ENCODE measurements at regions not wholly inside any gene's neighbourhood (a gene's known extent, or its start where the extent isn't known, plus 50 kb on each side); places are given as distances from the start of the nearest gene placed in this dataset.

DNA sequence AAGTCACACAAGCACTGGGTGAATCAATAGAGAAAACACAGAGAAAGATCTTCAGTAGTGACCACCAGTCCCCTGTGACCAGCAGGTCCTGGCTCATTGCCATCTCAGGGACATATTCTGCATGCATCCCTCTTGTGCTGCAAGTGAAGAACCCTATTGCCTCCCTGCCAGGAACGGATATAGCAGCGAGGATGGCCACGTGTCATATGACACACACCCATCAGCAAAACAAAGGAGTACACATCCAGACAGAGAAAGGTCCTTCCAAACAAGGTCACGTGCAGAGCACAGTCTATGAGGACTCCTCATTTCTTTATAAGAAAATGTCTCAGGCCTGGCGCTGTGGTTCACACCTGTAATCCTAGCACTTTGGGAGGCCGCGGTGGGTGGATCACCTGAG is 638.4 kb downstream of the FLRT2 start:
- H3K27me3 ChIP-seq (ENCODE audit: insufficient read depth, low read depth): no peaks in the 10 kb centered on the region
- ChIA-PET CTCF (no interaction called here), POLR2A (ENCODE audit: unreplicated experiment) (no interaction called here)
- H2AFZ ChIP-seq: no peak overlapping the region
- TF ChIP-seq, protein P1, sequence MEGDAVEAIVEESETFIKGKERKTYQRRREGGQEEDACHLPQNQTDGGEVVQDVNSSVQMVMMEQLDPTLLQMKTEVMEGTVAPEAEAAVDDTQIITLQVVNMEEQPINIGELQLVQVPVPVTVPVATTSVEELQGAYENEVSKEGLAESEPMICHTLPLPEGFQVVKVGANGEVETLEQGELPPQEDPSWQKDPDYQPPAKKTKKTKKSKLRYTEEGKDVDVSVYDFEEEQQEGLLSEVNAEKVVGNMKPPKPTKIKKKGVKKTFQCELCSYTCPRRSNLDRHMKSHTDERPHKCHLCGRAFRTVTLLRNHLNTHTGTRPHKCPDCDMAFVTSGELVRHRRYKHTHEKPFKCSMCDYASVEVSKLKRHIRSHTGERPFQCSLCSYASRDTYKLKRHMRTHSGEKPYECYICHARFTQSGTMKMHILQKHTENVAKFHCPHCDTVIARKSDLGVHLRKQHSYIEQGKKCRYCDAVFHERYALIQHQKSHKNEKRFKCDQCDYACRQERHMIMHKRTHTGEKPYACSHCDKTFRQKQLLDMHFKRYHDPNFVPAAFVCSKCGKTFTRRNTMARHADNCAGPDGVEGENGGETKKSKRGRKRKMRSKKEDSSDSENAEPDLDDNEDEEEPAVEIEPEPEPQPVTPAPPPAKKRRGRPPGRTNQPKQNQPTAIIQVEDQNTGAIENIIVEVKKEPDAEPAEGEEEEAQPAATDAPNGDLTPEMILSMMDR (conservative IDR thresholded peaks at IDR 0.05): no peak
- TF ChIP-seq EZH2 (IDR thresholded peaks at IDR 0.05; ENCODE audit: low read depth): no peak
- H3K27ac ChIP-seq: no peak overlapping the region
- no TSS peak for BruUV-seq (replicated peaks)
- H4K20me1 ChIP-seq (ENCODE audit: insufficient read depth): no peaks in the 10 kb centered on the region
- H3K9me2 ChIP-seq (ENCODE audit: insufficient read depth): no peaks in the 10 kb centered on the region
- H3K4me1 ChIP-seq (replicated peaks; ENCODE audit: insufficient read depth): no peaks in the 10 kb centered on the region
- intact Hi-C loops (cut with micrococcal nuclease; ENCODE audit: unreplicated experiment): no loop called here
- no peaks in the 10 kb centered on the region for H3K36me3 ChIP-seq (ENCODE audit: low read depth)
- no peaks in the 10 kb centered on the region for H3K9me3 ChIP-seq (ENCODE audit: insufficient read depth, low read depth)
- H3K4me2 ChIP-seq: no peak overlapping the region
- no peaks in the 10 kb centered on the region for H3F3A ChIP-seq (ENCODE audit: insufficient read depth, low read depth)
- H3K4me3 ChIP-seq: no peak overlapping the region
- no peaks in the 10 kb centered on the region for H3K79me2 ChIP-seq (ENCODE audit: low read depth)
- DNase-seq: no peak

DNA sequence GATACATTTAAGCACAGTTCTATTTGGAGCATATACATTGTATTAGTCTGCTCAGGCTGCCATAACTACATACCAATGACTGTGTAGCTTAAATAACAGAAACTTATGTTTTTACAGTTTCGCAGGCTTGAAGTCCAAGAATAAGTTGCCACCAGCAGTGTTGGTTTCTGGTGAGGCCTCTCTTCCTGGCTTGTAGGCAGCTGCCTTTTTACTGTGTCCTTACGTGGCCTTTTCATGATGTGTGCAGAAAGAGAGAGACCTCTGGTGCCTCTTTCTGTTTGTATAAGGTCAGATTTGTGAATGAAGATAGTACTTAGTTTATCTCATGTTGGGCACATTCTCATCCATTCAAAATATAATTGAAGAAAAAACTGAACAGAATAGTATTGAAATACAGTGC is 636.6 kb downstream of the FLRT2 start:
- H3K27me3 ChIP-seq (ENCODE audit: insufficient read depth, low read depth): no peaks in the 10 kb centered on the region
- no peaks in the 10 kb centered on the region for H3K36me3 ChIP-seq (ENCODE audit: low read depth)
- TF ChIP-seq, protein P1 (conservative IDR thresholded peaks at IDR 0.05): no peak
- POLR2A ChIA-PET (ENCODE audit: unreplicated experiment): no interaction called here
- H3K4me1 ChIP-seq (replicated peaks; ENCODE audit: insufficient read depth): no peaks in the 10 kb centered on the region
- H3K9me2 ChIP-seq (ENCODE audit: insufficient read depth): no peaks in the 10 kb centered on the region
- H3K4me3 ChIP-seq: no peak overlapping the region
- CTCF ChIA-PET: no interaction called here
- no peak overlapping the region for H2AFZ ChIP-seq
- H3K27ac ChIP-seq: no peak overlapping the region
- H3K79me2 ChIP-seq (ENCODE audit: low read depth): no peaks in the 10 kb centered on the region
- no peaks in the 10 kb centered on the region for H3F3A ChIP-seq (ENCODE audit: insufficient read depth, low read depth)
- no peak for DNase-seq
- H3K9me3 ChIP-seq (ENCODE audit: insufficient read depth, low read depth): no peaks in the 10 kb centered on the region
- no TSS peak for BruUV-seq (replicated peaks)
- no peaks in the 10 kb centered on the region for H4K20me1 ChIP-seq (ENCODE audit: insufficient read depth)
- intact Hi-C loops (cut with micrococcal nuclease; ENCODE audit: unreplicated experiment): no loop called here
- H3K4me2 ChIP-seq: no peak overlapping the region

DNA sequence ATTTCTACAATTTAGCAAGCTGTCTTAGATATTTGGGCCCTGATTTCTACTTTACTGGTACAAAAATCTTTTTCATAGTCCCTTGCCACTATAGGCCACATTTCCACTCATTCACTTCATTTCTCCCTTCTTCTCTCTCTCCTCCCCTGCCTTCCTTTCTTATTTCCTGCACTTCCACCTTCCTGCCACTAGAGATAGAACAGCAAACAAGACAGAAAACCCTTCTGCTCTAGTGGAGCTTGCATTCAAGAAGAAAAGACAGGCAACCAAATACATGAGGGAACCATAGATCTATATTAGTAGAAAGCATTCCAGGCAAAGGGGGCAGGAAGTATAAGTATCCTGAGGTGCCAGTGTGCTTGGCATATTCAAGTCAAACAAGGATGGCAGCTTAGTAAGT is 623.5 kb downstream of the FLRT2 start:
- Histone ChIP-seq H3K9me3 (ENCODE audit: insufficient read depth, low read depth) (no peaks in the 10 kb centered on the region), H4K20me1 (ENCODE audit: insufficient read depth) (no peaks in the 10 kb centered on the region), H3K4me2 (no peak overlapping the region), H3K4me3 (no peak overlapping the region), H3K36me3 (ENCODE audit: low read depth) (no peaks in the 10 kb centered on the region), H3K79me2 (ENCODE audit: low read depth) (no peaks in the 10 kb centered on the region), H3K27me3 (ENCODE audit: insufficient read depth, low read depth) (no peaks in the 10 kb centered on the region), H2AFZ (no peak overlapping the region), H3K4me1 (replicated peaks; ENCODE audit: insufficient read depth) (no peaks in the 10 kb centered on the region), H3K9me2 (ENCODE audit: insufficient read depth) (no peaks in the 10 kb centered on the region), H3F3A (ENCODE audit: insufficient read depth, low read depth) (no peaks in the 10 kb centered on the region), H3K27ac (no peak overlapping the region)
- no TSS peak for BruUV-seq (replicated peaks)
- intact Hi-C loops (cut with micrococcal nuclease; ENCODE audit: unreplicated experiment): no loop called here
- CTCF ChIA-PET: no interaction called here
- DNase-seq: no peak
- no peak for TF ChIP-seq EZH2 (IDR thresholded peaks at IDR 0.05; ENCODE audit: low read depth)
- TF ChIP-seq, protein P1 (conservative IDR thresholded peaks at IDR 0.05): peak; percentile 35; the same call in 1 of the 2 replicates
- POLR2A ChIA-PET (ENCODE audit: unreplicated experiment): no interaction called here

All from PC-9 (cell line).